SU-DHL-6 (cell line): ENCODE measurements at regions not wholly inside any gene's neighbourhood (a gene's known extent, or its start where the extent isn't known, plus 50 kb on each side); places are given as distances from the start of the nearest gene placed in this dataset.

Experiments used
- CTCF ChIP-seq: fragments of 200-600 bp; sonication (generic); IDR thresholded peaks from one replicate; pipeline ENCODE4 v1.5.1; 2017; ENCODE audit warnings: antibody characterized with exemption, mild to moderate bottlenecking, low read length, moderate library complexity; ENCODE audit not compliant: insufficient read depth, poor library complexity, severe bottlenecking
- EZH2phosphoT487 ChIP-seq: fragments of 200-600 bp; sonication (generic), shearing (Covaris generic); conservative IDR thresholded peaks from 2 replicates; pipeline ENCODE4 v1.6.1; 2018; ENCODE audit warnings: mild to moderate bottlenecking, antibody characterized with exemption, low read length, moderate library complexity, mixed read lengths

- TF ChIP-seq CTCF (no peak), EZH2phosphoT487 (no peak)
Measured at GRCh38 chr21:35357041-35357780, 308.1 kb upstream of the RUNX1 start.
